ENCODE measurements at regions not wholly inside any gene's neighbourhood (a gene's known extent, or its start where the extent isn't known, plus 50 kb on each side); places are given as distances from the start of the nearest gene placed in this dataset.

- no peak for TF ChIP-seq ZBED4 (CRISPR knock-in tag; IDR thresholded peaks at IDR 0.05; ENCODE audit: borderline replicate concordance)
- no peak for TF ChIP-seq CBFB (CRISPR knock-in tag; IDR thresholded peaks at IDR 0.05)
- TF ChIP-seq ZNF543 (CRISPR knock-in tag; IDR thresholded peaks at IDR 0.05), result no peak
- no peak for TF ChIP-seq ZFP62 (CRISPR knock-in tag; IDR thresholded peaks at IDR 0.05)
- no peak for TF ChIP-seq SIX1 (CRISPR knock-in tag; IDR thresholded peaks at IDR 0.05; ENCODE audit: borderline replicate concordance)
- no peak for TF ChIP-seq MEIS2 (CRISPR knock-in tag; IDR thresholded peaks at IDR 0.05)
- no peak for TF ChIP-seq ZNF652 (CRISPR knock-in tag; IDR thresholded peaks at IDR 0.05; ENCODE audit: borderline replicate concordance, low read depth)
These were observed 1332.2 kb upstream of the PRMT6 start (continued) for GRCh38 chr1:105724286-105724685.

GRCh38 chr1:105730701-105731100 is 1325.8 kb upstream of the PRMT6 start:
- H3K4me2 ChIP-seq (ENCODE audit: low read depth, low read length), result no peak overlapping the region
- WGBS (ENCODE audit: low lambda C conversion rate), result 28% methylated on average over 3 of the region's 3 CpGs
- no peaks in the 10 kb centered on the region for H3K79me2 ChIP-seq (ENCODE audit: insufficient read depth, low read length)
- no peak overlapping the region for H2AFZ ChIP-seq (ENCODE audit: low read length)
- intact Hi-C loops (cut with micrococcal nuclease; ENCODE audit: unreplicated experiment), result no loop called here
- POLR2A ChIA-PET, result no interaction called here
- CTCF ChIA-PET (ENCODE audit: low intra/inter-chr PET ratio, low total read pairs), result no interaction called here
- no peaks in the 10 kb centered on the region for H3K27me3 ChIP-seq (ENCODE audit: control insufficient read depth in 1 of 2, insufficient read depth in 2 of 2, low read length in 2 of 2)
- no peak overlapping the region for H3K9ac ChIP-seq (ENCODE audit: insufficient read depth, low read depth, low read length)
- H3K36me3 ChIP-seq (replicated peaks in 1 of 2; ENCODE audit: control insufficient read depth in 1 of 2, insufficient read depth in 2 of 2, low read length in 2 of 2), result no peaks in the 10 kb centered on the region
- no peaks in the 10 kb centered on the region for H3K9me3 ChIP-seq (ENCODE audit: low read length)
- no TSS peak for BruUV-seq (replicated peaks)
- FAIRE-seq (no peak), DNase-seq (ENCODE audit: low spot score) (no peak), ATAC-seq (no peak)
- no peaks in the 10 kb centered on the region for H3K4me1 ChIP-seq (ENCODE audit: insufficient read depth, low read length)
- no peaks in the 10 kb centered on the region for H4K20me1 ChIP-seq (ENCODE audit: insufficient read depth, low read length)
- H3K27ac ChIP-seq (ENCODE audit: extremely low read length, insufficient read depth, low read length), result no peak overlapping the region
- no peak overlapping the region for H3K4me3 ChIP-seq (replicated peaks in 1 of 3; ENCODE audit: insufficient read depth in 1 of 3, low read depth in 2 of 3, low read length in 3 of 3)
- in situ Hi-C loops (cut with HindIII; ENCODE audit: extremely low pct_ligation_motif_present, low pct_unique_long_range_greater_than_20kb), result no loop called here
- TF ChIP-seq ZNF512B (CRISPR knock-in tag; IDR thresholded peaks at IDR 0.05; ENCODE audit: borderline replicate concordance) (no peak), TIGD3 (CRISPR knock-in tag; IDR thresholded peaks at IDR 0.05; ENCODE audit: borderline replicate concordance) (no peak), PBX2 (CRISPR knock-in tag; IDR thresholded peaks at IDR 0.05) (no peak), SIN3A (IDR thresholded peaks at IDR 0.05; ENCODE audit: borderline replicate concordance, low read depth, low read length) (no peak), ATF7 (IDR thresholded peaks at IDR 0.05) (no peak), ATF7 (CRISPR knock-in tag; IDR thresholded peaks at IDR 0.05) (no peak), PHF8 (CRISPR knock-in tag; IDR thresholded peaks at IDR 0.05) (no peak), SP5 (CRISPR knock-in tag; IDR thresholded peaks at IDR 0.05; ENCODE audit: borderline replicate concordance, low read depth) (no peak)
